ENCODE measurements at regions not wholly inside any gene's neighbourhood (a gene's known extent, or its start where the extent isn't known, plus 50 kb on each side); places are given as distances from the start of the nearest gene placed in this dataset.

- DNase-seq: no peak
- ATAC-seq: no peak
- no peaks in the 10 kb centered on the region for H3K27me3 ChIP-seq
- H3K36me3 ChIP-seq: no peaks in the 10 kb centered on the region
- peaks cover 0 to 8% (median 0%) of the 10 kb centered on the region in 11 donors for H3K9me3 ChIP-seq
- no peak overlapping the region for H3K4me3 ChIP-seq
- TF ChIP-seq CTCF (IDR thresholded peaks at IDR 0.05): no peak
- no peak overlapping the region for H3K27ac ChIP-seq
- no peaks in the 10 kb centered on the region for H3K4me1 ChIP-seq
- intact Hi-C loops (cut with DNase I): no loop called here
- 85 to 94% methylated on average over 4 of the region's 4 CpGs for WGBS, 2 donors
These were observed 326.7 kb downstream of the RBM26 start for GRCh38 chr13:79079351-79079839.

GRCh38 chr13:79075703-79076102 lies 330.4 kb downstream of the RBM26 start:
- H3K4me1 ChIP-seq: no peaks in the 10 kb centered on the region
- intact Hi-C loops (cut with DNase I): no loop called here
- no peak for ATAC-seq
- H3K27ac ChIP-seq: no peak overlapping the region
- H3K27me3 ChIP-seq: no peaks in the 10 kb centered on the region
- peaks cover 0 to 16% (median 0%) of the 10 kb centered on the region in 11 donors for H3K9me3 ChIP-seq
- no peaks in the 10 kb centered on the region for H3K36me3 ChIP-seq
- TF ChIP-seq CTCF (IDR thresholded peaks at IDR 0.05): no peak
- no peak for DNase-seq
- H3K4me3 ChIP-seq: no peak overlapping the region

- Histone ChIP-seq H3K4me1 (no peaks in the 10 kb centered on the region), H3K27me3 (no peaks in the 10 kb centered on the region), H3K9me3 (peaks cover 0 to 8% (median 0%) of the 10 kb centered on the region in 11 donors), H3K27ac (no peak overlapping the region), H3K36me3 (no peaks in the 10 kb centered on the region), H3K4me3 (no peak overlapping the region)
- intact Hi-C loops (cut with DNase I): no loop called here
- WGBS, 2 donors: 53 to 55% methylated on average over 4 of the region's 4 CpGs
- TF ChIP-seq CTCF (IDR thresholded peaks at IDR 0.05): no peak
- DNase-seq: no peak
- ATAC-seq: no peak
These were observed 335.6 kb downstream of the RBM26 start for GRCh38 chr13:79070343-79070974.

GRCh38 chr13:79062291-79062690 lies 343.8 kb downstream of the RBM26 start:
- Histone ChIP-seq H3K27me3 (no peaks in the 10 kb centered on the region), H3K9me3 (no peaks in the 10 kb centered on the region)
- no peak for TF ChIP-seq CTCF (IDR thresholded peaks at IDR 0.05)

More at GRCh38 chr13:79062291-79062690, 343.8 kb downstream of the RBM26 start:
- no peak overlapping the region for H3K4me3 ChIP-seq
- ATAC-seq: no peak
- no peak overlapping the region for H3K27ac ChIP-seq
- intact Hi-C loops (cut with DNase I): no loop called here
- no peak for DNase-seq
- no peaks in the 10 kb centered on the region for H3K4me1 ChIP-seq
- 59 to 62% methylated on average over 6 of the region's 6 CpGs for WGBS, 2 donors
- H3K36me3 ChIP-seq: no peaks in the 10 kb centered on the region
